Colonic mucosa (tissue), 4 donors: ENCODE measurements at regions not wholly inside any gene's neighbourhood (a gene's known extent, or its start where the extent isn't known, plus 50 kb on each side); places are given as distances from the start of the nearest gene placed in this dataset.

Source experiments
- DNase-seq: peaks from one replicate; pipeline ENCODE4 v3.0.0-alpha.2; 2020
- H3K27ac ChIP-seq: fragments of 200-600 bp; one replicate; pipeline ENCODE4 v1.8.0; 2021
- H3K27me3 ChIP-seq: fragments of 200-600 bp; one replicate; pipeline ENCODE4 v1.8.0; 2021
- H3K36me3 ChIP-seq: fragments of 200-600 bp; one replicate; pipeline ENCODE4 v1.8.0; 2021
- H3K4me1 ChIP-seq: fragments of 200-600 bp; one replicate; pipeline ENCODE4 v1.8.0; 2021; ENCODE audit warnings: mild to moderate bottlenecking
- H3K4me3 ChIP-seq: fragments of 200-600 bp; one replicate; pipeline ENCODE4 v1.8.0; 2021
- H3K9ac ChIP-seq, 2 donors: one replicate each; pipeline ENCODE4 v1.7.0; 2013; ENCODE audit warnings: control low read depth in 2 of 2, low read depth in 2 of 2, low read length in 2 of 2
- H3K9me3 ChIP-seq: fragments of 200-600 bp; one replicate; pipeline ENCODE4 v1.8.0; 2021
- CTCF ChIP-seq: fragments of 200-600 bp; IDR thresholded peaks from one replicate; pipeline ENCODE4 v1.8.0; 2022; ENCODE audit warnings: antibody characterized with exemption, mild to moderate bottlenecking
- intact Hi-C: fragments of 100-400 bp; cut with DNase I; formaldehyde crosslinking; loops from one replicate; pipeline ENCODE4 v1.14.1; 2022
- donor health status: healthy.
- donor health status: DM: no; HTN: no; CAD: no.
- donor health status: DM: no; HTN: no; CAD: no.

GRCh38 chr21:16421965-16422364 lies 692.2 kb downstream of the USP25 start:
- Histone ChIP-seq H3K27ac (no peak overlapping the region), H3K27me3 (no peaks in the 10 kb centered on the region), H3K4me1 (no peaks in the 10 kb centered on the region), H3K4me3 (no peak overlapping the region), H3K9me3 (no peaks in the 10 kb centered on the region), H3K36me3 (no peaks in the 10 kb centered on the region), H3K9ac (no peak overlapping the region)
- no peak for TF ChIP-seq CTCF
- DNase-seq: no peak
- intact Hi-C loops: no loop called here

GRCh38 chr21:16422702-16423101 lies 692.9 kb downstream of the USP25 start:
- H3K9ac ChIP-seq: no peak overlapping the region
- no peaks in the 10 kb centered on the region for H3K27me3 ChIP-seq
- no peak for DNase-seq
- intact Hi-C loops: no loop called here
- no peak overlapping the region for H3K27ac ChIP-seq
- no peaks in the 10 kb centered on the region for H3K4me1 ChIP-seq
- H3K4me3 ChIP-seq: no peak overlapping the region
- no peaks in the 10 kb centered on the region for H3K9me3 ChIP-seq
- TF ChIP-seq CTCF: no peak
- H3K36me3 ChIP-seq: no peaks in the 10 kb centered on the region

GRCh38 chr21:16423921-16424320 lies 694.1 kb downstream of the USP25 start:
- intact Hi-C loops: no loop called here
- Histone ChIP-seq H3K9me3 (no peaks in the 10 kb centered on the region), H3K27ac (no peak overlapping the region), H3K9ac (no peak overlapping the region), H3K36me3 (no peaks in the 10 kb centered on the region), H3K4me3 (no peak overlapping the region), H3K4me1 (no peaks in the 10 kb centered on the region), H3K27me3 (no peaks in the 10 kb centered on the region)
- TF ChIP-seq CTCF: no peak
- no peak for DNase-seq

- Histone ChIP-seq H3K4me1 (no peaks in the 10 kb centered on the region), H3K27me3 (no peaks in the 10 kb centered on the region), H3K4me3 (no peak overlapping the region), H3K9me3 (no peaks in the 10 kb centered on the region), H3K9ac (no peak overlapping the region), H3K36me3 (no peaks in the 10 kb centered on the region), H3K27ac (no peak overlapping the region)
- intact Hi-C loops: no loop called here
- no peak for DNase-seq
- TF ChIP-seq CTCF: no peak
These were observed 694.6 kb downstream of the USP25 start for GRCh38 chr21:16424331-16424751.

- Histone ChIP-seq H3K27me3 (no peaks in the 10 kb centered on the region), H3K9me3 (no peaks in the 10 kb centered on the region), H3K4me3 (no peak overlapping the region), H3K4me1 (no peaks in the 10 kb centered on the region), H3K36me3 (no peaks in the 10 kb centered on the region), H3K9ac (no peak overlapping the region), H3K27ac (no peak overlapping the region)
- DNase-seq: no peak
- TF ChIP-seq CTCF: no peak
- intact Hi-C loops: no loop called here
These were observed 695.6 kb downstream of the USP25 start for GRCh38 chr21:16425376-16425775.

- Histone ChIP-seq H3K4me3 (no peak overlapping the region), H3K36me3 (no peaks in the 10 kb centered on the region), H3K9me3 (no peaks in the 10 kb centered on the region), H3K4me1 (no peaks in the 10 kb centered on the region), H3K27me3 (no peaks in the 10 kb centered on the region), H3K27ac (no peak overlapping the region), H3K9ac (no peak overlapping the region)
- intact Hi-C loops: no loop called here
- no peak for TF ChIP-seq CTCF
- no peak for DNase-seq
These were observed 697.2 kb downstream of the USP25 start for GRCh38 chr21:16426936-16427335.
